Stimulated activated naive B cell treated with anti-CD40 and anti-IgM and Interleukin-4, amounts not matched to agents 10 μg/mL and 1 μg/mL and 100 μg/mL, for 72 hours (primary cell): ENCODE measurements at regions not wholly inside any gene's neighbourhood (a gene's known extent, or its start where the extent isn't known, plus 50 kb on each side); places are given as distances from the start of the nearest gene placed in this dataset.
"Not testable (repeated sequence)": the region's sequence is repeated elsewhere in the genome, so short reads cannot be mapped to it uniquely, and the experiment has no call there.

Experiments
- ATAC-seq, 2 donors: fragments of 150-1000 bp; cut with Tn5 transposase; replicated peaks; 2 replicates each; pipeline ENCODE4 v1.10.0; 2021; ENCODE audit warnings: moderate library complexity in 1 of 2
- DNase-seq: peaks from one replicate; pipeline ENCODE4 v3.0.0; 2021
- H3K27ac Mint-ChIP-seq: one replicate; pipeline ENCODE4 v1.8.0; 2022; ENCODE audit warnings: mild to moderate bottlenecking, mixed read lengths
- H3K27me3 Mint-ChIP-seq, 2 donors: one replicate each; pipeline ENCODE4 v1.8.0; 2022; ENCODE audit warnings: mixed read lengths in 2 of 2
- H3K36me3 Mint-ChIP-seq, 2 donors: one replicate each; pipeline ENCODE4 v1.8.0; 2022; ENCODE audit warnings: mixed read lengths in 2 of 2, mild to moderate bottlenecking in 1 of 2
- H3K4me1 Mint-ChIP-seq, 2 donors: one replicate each; pipeline ENCODE4 v1.8.0; 2022; ENCODE audit warnings: mixed read lengths in 2 of 2, mild to moderate bottlenecking in 1 of 2
- H3K4me3 Mint-ChIP-seq, 2 donors: one replicate each; pipeline ENCODE4 v1.8.0; 2022; ENCODE audit warnings: mild to moderate bottlenecking in 2 of 2, mixed read lengths in 2 of 2, moderate library complexity in 1 of 2
- H3K9me3 Mint-ChIP-seq, 2 donors: one replicate each; pipeline ENCODE4 v1.8.0; 2022; ENCODE audit warnings: mixed read lengths in 2 of 2, mild to moderate bottlenecking in 1 of 2

- no peak overlapping the region for H3K27ac Mint-ChIP-seq
- H3K9me3 Mint-ChIP-seq: peaks cover 7 to 10% of the 10 kb centered on the region in 2 donors
- no peaks in the 10 kb centered on the region for H3K4me1 Mint-ChIP-seq
- no peak for DNase-seq
- H3K36me3 Mint-ChIP-seq: no peaks in the 10 kb centered on the region
- H3K27me3 Mint-ChIP-seq: no peaks in the 10 kb centered on the region
- no peak overlapping the region for H3K4me3 Mint-ChIP-seq
- no peak for ATAC-seq
Observed at GRCh38 chr5:116964438-116964837, 389.8 kb upstream of the SEMA6A start.

- H3K27ac Mint-ChIP-seq: no peak overlapping the region
- H3K9me3 Mint-ChIP-seq: no peaks in the 10 kb centered on the region
- H3K4me3 Mint-ChIP-seq: no peak overlapping the region
- DNase-seq (no peak), ATAC-seq (no peak)
- no peaks in the 10 kb centered on the region for H3K27me3 Mint-ChIP-seq
- H3K36me3 Mint-ChIP-seq: no peaks in the 10 kb centered on the region
- H3K4me1 Mint-ChIP-seq: no peaks in the 10 kb centered on the region
Observed at GRCh38 chr5:116961021-116961420, 386.4 kb upstream of the SEMA6A start.

- H3K27me3 Mint-ChIP-seq: no peaks in the 10 kb centered on the region
- H3K4me3 Mint-ChIP-seq: no peak overlapping the region
- H3K27ac Mint-ChIP-seq: no peak overlapping the region
- H3K4me1 Mint-ChIP-seq: no peaks in the 10 kb centered on the region
- ATAC-seq (no peak), DNase-seq (no peak)
- no peaks in the 10 kb centered on the region for H3K9me3 Mint-ChIP-seq
- H3K36me3 Mint-ChIP-seq: no peaks in the 10 kb centered on the region
Observed at GRCh38 chr5:116959843-116960242, 385.2 kb upstream of the SEMA6A start.

- Mint-ChIP-seq H3K9me3 (no peaks in the 10 kb centered on the region), H3K27me3 (peaks cover 0 to 5% of the 10 kb centered on the region in 2 donors), H3K4me1 (no peaks in the 10 kb centered on the region), H3K36me3 (no peaks in the 10 kb centered on the region), H3K27ac (no peak overlapping the region), H3K4me3 (no peak overlapping the region)
- ATAC-seq (no peak), DNase-seq (no peak)
Observed at GRCh38 chr5:116953251-116953930, 378.8 kb upstream of the SEMA6A start.

GRCh38 chr5:116951219-116951618 is 376.6 kb upstream of the SEMA6A start:
- DNase-seq (no peak), ATAC-seq (no peak)
- Mint-ChIP-seq H3K27me3 (peaks cover 0 to 5% of the 10 kb centered on the region in 2 donors), H3K27ac (no peak overlapping the region), H3K9me3 (no peaks in the 10 kb centered on the region), H3K4me1 (peaks cover 0 to 1% of the 10 kb centered on the region in 2 donors), H3K4me3 (no peak overlapping the region), H3K36me3 (no peaks in the 10 kb centered on the region)

- peaks cover 0 to 1% of the 10 kb centered on the region in 2 donors for H3K4me1 Mint-ChIP-seq
- ATAC-seq: peak; percentile 94 to 97
- H3K9me3 Mint-ChIP-seq: peaks cover 3 to 4% of the 10 kb centered on the region in 2 donors
- H3K36me3 Mint-ChIP-seq: no peaks in the 10 kb centered on the region
- peak; percentile 47 for DNase-seq
- no peak overlapping the region for H3K4me3 Mint-ChIP-seq
- no peak overlapping the region for H3K27ac Mint-ChIP-seq
- H3K27me3 Mint-ChIP-seq: peaks cover 0 to 5% of the 10 kb centered on the region in 2 donors
Observed at GRCh38 chr5:116947691-116948528, 373.3 kb upstream of the SEMA6A start.

- H3K9me3 Mint-ChIP-seq, H3K27ac Mint-ChIP-seq, H3K4me1 Mint-ChIP-seq, H3K36me3 Mint-ChIP-seq, H3K27me3 Mint-ChIP-seq, H3K4me3 Mint-ChIP-seq, ATAC-seq, DNase-seq: not testable (repeated sequence)
Observed at GRCh38 chr5:116945613-116946382, 371.2 kb upstream of the SEMA6A start.

GRCh38 chr5:116944183-116944582 is 369.6 kb upstream of the SEMA6A start:
- DNase-seq (no peak), ATAC-seq (no peak)
- Mint-ChIP-seq H3K27me3 (peaks cover 0 to 5% of the 10 kb centered on the region in 2 donors), H3K9me3 (peaks cover 3 to 4% of the 10 kb centered on the region in 2 donors), H3K4me1 (peaks cover 0 to 1% of the 10 kb centered on the region in 2 donors), H3K27ac (no peak overlapping the region), H3K4me3 (no peak overlapping the region), H3K36me3 (no peaks in the 10 kb centered on the region)

- H3K27ac Mint-ChIP-seq: no peak overlapping the region
- H3K36me3 Mint-ChIP-seq: no peaks in the 10 kb centered on the region
- H3K4me3 Mint-ChIP-seq: no peak overlapping the region
- DNase-seq (no peak), ATAC-seq (no peak)
- peaks cover 3 to 4% of the 10 kb centered on the region in 2 donors for H3K9me3 Mint-ChIP-seq
- no peaks in the 10 kb centered on the region for H3K4me1 Mint-ChIP-seq
- peaks cover 0 to 5% of the 10 kb centered on the region in 2 donors for H3K27me3 Mint-ChIP-seq
Observed at GRCh38 chr5:116942622-116943021, 368.0 kb upstream of the SEMA6A start.

GRCh38 chr5:116939641-116940040 is 365.0 kb upstream of the SEMA6A start:
- no peak overlapping the region for H3K27ac Mint-ChIP-seq
- peaks cover 0 to 5% of the 10 kb centered on the region in 2 donors for H3K27me3 Mint-ChIP-seq
- no peaks in the 10 kb centered on the region for H3K36me3 Mint-ChIP-seq
- peaks cover 0 to 2% of the 10 kb centered on the region in 2 donors for H3K9me3 Mint-ChIP-seq
- ATAC-seq: no peak
- no peak overlapping the region for H3K4me3 Mint-ChIP-seq
- H3K4me1 Mint-ChIP-seq: no peaks in the 10 kb centered on the region
- DNase-seq: no peak

GRCh38 chr5:116938488-116938887 is 363.9 kb upstream of the SEMA6A start:
- H3K27ac Mint-ChIP-seq: no peak overlapping the region
- H3K4me3 Mint-ChIP-seq: no peak overlapping the region
- H3K36me3 Mint-ChIP-seq: no peaks in the 10 kb centered on the region
- peaks cover 0 to 5% of the 10 kb centered on the region in 2 donors for H3K27me3 Mint-ChIP-seq
- ATAC-seq (no peak), DNase-seq (no peak)
- H3K9me3 Mint-ChIP-seq: no peaks in the 10 kb centered on the region
- H3K4me1 Mint-ChIP-seq: no peaks in the 10 kb centered on the region

GRCh38 chr5:116935561-116936162 is 361.0 kb upstream of the SEMA6A start:
- H3K9me3 Mint-ChIP-seq: no peaks in the 10 kb centered on the region
- H3K4me3 Mint-ChIP-seq: no peak overlapping the region
- ATAC-seq (no peak), DNase-seq (no peak)
- no peak overlapping the region for H3K27ac Mint-ChIP-seq
- no peaks in the 10 kb centered on the region for H3K36me3 Mint-ChIP-seq
- H3K4me1 Mint-ChIP-seq: no peaks in the 10 kb centered on the region
- H3K27me3 Mint-ChIP-seq: peaks cover 0 to 5% of the 10 kb centered on the region in 2 donors

GRCh38 chr5:116930616-116931015 is 356.0 kb upstream of the SEMA6A start:
- H3K9me3 Mint-ChIP-seq: no peaks in the 10 kb centered on the region
- no peaks in the 10 kb centered on the region for H3K4me1 Mint-ChIP-seq
- no peak overlapping the region for H3K27ac Mint-ChIP-seq
- H3K36me3 Mint-ChIP-seq: no peaks in the 10 kb centered on the region
- DNase-seq: no peak
- no peak overlapping the region for H3K4me3 Mint-ChIP-seq
- ATAC-seq: no peak
- H3K27me3 Mint-ChIP-seq: no peaks in the 10 kb centered on the region

GRCh38 chr5:116923344-116923743 is 348.7 kb upstream of the SEMA6A start:
- Mint-ChIP-seq H3K4me1 (peaks cover 0 to 4% of the 10 kb centered on the region in 2 donors), H3K9me3 (no peaks in the 10 kb centered on the region), H3K36me3 (no peaks in the 10 kb centered on the region), H3K4me3 (no peak overlapping the region), H3K27me3 (no peaks in the 10 kb centered on the region), H3K27ac (no peak overlapping the region)
- ATAC-seq (no peak), DNase-seq (no peak)
